GM19351 (cell line): ENCODE measurements at regions not wholly inside any gene's neighbourhood (a gene's known extent, or its start where the extent isn't known, plus 50 kb on each side); places are given as distances from the start of the nearest gene placed in this dataset.
"Not testable (repeated sequence)": the region's sequence is repeated elsewhere in the genome, so short reads cannot be mapped to it uniquely, and the experiment has no call there.

ENCODE experiments used
- ATAC-seq: cut with Tn5 transposase; IDR thresholded peaks from one replicate; pipeline ENCODE4 v1.9.1; 2021; ENCODE audit warnings: mild to moderate bottlenecking, moderate library complexity; ENCODE audit not compliant: unreplicated experiment

DNA sequence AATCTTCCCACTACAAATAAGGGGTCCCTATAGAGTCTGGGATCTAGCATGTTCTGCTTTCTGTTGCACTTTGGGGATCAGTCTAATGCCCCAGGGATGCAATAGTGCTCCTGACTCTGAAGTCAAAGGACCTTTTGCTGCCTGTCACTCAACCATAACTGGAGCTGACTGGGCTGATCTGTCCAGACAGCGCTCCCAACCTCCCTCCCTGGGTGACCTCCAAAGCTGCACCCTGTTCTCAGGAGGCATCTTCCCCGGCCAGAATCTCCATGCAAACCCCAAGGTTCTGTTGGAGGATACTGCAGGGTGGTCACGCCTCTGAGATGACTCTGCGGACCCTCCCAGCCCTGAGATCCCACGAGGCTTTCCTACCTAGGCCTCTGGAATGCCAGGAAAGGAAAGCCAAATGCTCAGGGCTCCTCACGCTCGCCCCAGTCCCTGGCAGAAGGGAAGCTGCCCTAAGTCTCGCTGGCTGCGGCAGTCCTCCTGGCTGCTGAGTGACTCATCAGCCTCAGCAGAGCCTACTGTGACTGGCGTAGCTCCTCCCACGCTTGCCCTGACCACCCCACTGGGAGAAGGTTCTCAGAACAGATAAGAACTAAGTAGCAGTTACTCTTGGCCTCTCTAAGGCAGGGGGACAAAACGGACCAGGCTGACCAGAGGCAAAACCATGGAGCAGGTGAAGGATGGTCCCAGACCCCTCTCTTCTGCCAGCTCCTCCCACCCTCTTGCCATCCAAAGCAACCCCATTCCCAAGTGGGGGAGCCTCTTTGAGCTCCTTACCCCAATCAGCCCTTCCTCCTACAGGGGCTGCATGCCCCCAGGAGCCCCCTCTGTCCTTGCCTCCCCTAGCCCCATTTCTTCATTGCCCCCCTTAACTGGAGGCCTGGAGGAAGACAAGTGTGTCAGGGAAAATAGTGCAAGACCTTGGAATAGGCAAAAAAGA is 124.1 kb upstream of the TNRC6C start:
- no peak for ATAC-seq

DNA sequence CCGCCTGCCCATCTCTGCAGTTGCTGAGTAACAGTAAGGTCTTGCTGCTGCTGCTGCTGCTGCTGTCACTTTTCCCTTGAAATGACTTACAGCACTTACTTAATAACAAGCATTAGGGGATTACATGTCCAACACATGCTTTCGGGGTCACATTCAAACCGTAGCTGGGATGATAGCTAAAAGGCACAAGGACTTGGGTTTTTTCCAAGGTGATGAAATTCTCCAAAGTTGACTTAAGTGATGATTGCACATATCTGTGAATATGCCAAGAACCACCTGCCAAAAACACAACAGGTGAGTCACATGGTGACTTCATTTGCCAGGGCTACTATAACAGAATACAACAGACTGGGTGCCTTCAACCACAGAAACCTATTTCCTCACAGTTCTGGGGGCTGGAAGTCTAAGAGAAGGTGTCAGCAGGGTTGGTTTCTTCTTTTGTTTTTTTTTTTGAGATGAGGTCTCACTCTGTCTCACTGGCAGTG is 121.9 kb upstream of the TNRC6C start:
- no peak for ATAC-seq

DNA sequence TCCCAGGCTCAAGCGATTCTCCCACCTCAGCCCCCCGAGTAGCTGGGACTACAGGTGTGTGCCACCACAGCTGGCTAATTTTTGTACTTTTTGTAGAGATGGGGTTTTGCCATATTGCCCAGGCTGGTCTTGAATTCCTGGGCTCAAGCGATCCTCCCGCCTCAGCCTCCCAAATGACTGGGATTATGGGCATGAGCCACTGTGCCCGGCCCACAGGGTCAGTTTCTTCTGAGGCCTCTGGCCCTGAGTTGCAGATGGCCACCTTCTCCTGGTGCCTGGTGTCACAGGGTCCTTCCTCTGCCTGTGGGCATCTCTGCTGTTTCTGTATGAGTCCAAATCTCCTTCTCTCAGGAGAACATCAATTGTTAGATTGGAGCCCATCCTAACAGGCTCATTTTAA is 121.4 kb upstream of the TNRC6C start:
- not testable (repeated sequence) for ATAC-seq

DNA sequence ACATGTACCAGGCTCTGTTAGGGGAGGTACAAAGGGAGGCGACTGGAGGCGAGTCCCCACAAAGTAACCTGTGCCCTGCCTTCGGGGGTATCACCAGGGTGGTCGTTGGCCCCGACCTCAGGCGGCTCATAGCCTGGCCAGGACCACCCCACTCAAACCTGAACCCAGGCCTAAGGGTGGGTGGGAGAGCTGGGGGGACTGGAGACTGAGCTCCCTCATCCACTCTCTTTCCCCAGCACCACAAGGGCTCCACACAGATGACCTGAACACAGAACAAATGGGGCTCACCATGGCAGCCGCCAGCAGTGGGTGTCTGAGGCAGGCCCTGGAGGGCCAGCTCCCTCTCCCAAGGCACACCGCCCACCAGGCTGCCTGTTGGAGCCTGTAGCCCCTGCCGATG is 120.6 kb upstream of the TNRC6C start:
- ATAC-seq = no peak

DNA sequence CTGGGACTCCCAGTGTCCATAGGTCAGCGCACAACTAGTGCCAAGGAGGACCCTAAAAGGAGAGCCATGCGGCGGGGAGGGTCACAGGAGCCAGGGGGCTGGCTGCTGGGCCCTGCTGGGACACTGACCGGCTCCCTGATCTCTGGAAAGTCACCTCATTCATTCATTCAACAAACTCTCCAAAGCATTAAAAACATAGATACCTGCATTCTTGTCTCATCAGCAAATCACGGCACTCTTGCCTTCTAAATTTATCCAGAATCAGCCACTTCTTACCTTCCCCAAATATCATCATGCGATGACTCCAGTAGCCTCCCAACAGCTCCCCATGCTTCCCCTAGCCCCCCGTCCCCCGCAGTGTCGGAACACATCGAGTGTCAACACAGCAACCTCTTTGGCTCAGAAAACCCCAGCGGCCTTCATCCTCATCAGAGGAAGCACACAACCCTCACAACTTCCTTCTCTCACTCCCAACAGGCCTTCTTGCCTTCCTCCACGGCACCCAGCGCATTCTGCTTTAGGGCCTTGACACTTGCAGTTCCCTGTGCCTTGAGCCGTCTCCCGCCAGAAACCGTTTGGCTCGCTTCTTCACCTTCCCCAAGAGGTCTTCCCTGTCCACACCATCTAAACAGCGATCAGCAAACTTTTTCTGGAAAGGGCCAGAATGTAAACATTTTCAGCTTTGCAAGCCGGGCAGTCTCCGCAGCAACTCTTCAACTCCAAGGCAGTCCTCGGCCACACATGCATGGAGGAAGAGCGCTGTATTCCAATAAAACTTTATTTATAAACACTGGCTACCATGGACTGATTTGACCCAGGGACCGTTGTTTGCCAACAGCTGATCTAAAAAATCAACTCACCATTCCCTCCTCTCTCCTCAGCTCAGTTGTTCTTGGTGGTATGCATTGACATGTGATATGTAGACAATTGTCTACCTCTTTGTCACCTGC is 119.5 kb upstream of the TNRC6C start:
- ATAC-seq = no peak

DNA sequence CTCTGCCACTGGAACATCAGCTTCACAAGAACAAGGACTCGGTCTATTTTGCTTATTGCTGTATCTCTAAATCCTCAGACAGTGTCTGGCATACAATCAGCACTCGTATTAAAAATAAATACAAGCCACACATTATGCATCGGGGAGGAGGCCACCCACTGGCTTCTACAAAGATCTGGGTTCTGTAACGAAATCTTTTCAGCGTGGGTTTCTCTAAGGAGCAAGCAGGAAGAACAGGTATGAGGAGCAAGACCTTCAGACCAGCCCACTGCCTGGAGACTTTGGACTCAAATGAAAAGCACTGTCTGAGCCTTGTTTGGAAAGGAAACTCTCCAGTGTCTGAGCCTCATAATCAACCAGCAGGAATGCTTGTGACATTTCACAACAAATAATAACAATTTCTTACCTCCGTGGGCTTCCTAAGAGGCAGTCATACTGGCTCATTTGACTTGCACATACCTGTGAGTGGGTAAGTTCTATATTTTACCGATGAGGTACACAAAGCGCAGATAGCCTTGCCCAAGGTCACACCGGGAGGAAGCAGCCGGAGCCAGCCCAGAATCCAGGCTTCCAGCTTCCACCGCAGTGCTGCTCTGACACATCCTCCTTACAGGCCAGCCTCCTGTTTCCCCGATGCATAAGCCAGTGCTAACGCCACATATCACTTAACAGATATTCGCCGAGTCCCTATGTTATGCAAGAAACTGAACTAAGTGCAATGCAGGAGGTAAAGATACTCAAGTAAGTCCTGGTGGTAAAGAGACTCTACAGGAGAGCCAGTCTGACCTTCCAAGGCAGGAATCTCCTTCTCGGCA is 118.6 kb upstream of the TNRC6C start:
- no peak for ATAC-seq

DNA sequence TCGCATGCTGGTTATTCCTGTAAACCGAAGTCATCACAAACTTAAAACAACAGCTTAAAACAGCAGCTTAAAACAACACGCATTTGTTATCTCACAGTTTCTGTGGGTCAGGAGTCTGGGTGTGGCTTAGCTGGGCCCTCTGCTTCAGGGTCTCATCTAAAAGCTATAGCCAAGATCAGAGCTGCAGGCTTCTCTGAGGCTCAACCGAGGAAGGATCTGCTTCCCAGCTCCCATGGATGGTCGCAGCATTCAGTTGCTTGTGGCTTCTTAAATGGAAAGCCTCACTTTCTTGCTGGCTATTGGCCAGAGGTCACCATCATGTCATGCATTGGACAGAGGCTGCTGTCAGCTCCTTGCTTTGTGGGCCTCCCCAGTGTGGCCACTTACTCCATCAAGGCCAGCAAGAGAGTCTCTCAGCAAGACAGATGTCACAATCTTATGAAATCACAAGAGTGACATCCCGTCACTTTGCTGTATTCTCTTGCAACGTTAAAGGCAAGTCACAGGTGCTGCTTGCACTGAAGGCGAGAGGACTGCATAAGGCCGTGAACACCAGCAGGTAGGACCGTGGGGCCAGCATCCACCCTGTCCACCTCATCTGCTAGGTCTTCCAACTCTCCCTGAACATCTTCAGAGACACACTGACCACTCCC is 117.9 kb upstream of the TNRC6C start:
- no peak for ATAC-seq

DNA sequence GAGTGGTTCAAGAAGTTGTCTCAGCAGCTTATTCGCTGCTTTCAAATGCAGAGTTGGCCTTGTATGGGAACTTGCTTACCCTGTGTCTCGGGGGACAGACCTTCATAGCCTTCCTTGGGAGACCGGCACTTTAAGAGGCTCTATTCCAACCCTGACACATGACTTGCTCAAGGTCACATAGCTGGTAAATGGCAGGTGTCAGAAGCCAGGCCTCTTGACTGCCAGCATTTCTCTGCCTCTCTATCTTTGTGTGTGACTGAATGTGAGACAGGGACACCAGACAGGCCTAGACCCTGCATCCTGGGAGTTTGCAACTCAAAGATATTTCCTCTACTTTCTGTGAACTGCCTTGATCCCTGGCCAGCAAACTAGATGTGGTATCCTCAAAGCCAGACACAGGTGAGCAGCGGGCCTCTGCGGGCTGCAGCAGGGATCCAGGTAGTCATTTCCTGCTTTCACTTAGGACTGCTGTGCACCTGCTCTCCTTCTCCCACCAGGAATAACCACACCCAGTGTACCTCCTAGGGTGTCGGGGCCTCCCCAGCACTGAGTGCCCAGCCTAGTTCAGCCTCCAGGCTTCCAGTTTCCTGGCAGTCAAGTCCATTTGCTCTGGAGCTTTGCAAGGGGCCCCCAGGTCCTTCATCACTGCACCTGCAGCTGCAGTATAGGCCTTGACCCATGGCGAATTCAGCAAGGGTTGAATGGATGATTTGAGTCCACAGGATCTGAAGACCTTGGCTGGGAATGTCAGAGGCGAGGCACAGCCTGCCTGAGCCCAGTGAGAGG is 116.6 kb upstream of the TNRC6C start:
- ATAC-seq = no peak

DNA sequence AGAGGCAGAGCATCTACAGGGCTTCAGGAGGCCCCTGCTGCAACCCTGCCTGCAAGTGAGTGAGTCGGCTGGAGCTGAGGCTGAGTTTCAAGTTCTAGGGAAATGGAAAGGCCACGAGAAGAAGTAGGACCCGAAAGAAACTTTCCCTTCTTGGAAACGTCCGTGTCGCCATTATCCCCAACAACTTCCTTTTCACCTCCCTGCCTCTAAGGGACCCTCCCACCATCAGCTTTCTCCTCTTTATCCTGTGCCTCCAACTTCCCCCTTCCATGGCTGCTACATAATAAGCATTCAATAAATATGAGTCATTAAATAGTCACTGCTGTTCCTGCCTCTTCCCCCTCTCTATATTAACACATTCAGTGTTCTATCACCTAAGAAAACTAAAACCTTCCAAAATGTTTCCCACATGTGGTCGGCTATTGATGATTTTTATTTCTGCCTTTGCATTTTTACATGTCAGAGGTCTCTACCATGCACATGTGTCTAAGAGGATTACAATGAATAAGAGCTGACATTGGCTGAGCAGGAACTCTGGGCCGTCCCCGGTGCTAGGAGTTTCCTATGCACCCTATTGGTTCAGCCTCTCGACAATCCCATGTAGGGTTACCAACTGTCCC is 115.9 kb upstream of the TNRC6C start:
- ATAC-seq = no peak

DNA sequence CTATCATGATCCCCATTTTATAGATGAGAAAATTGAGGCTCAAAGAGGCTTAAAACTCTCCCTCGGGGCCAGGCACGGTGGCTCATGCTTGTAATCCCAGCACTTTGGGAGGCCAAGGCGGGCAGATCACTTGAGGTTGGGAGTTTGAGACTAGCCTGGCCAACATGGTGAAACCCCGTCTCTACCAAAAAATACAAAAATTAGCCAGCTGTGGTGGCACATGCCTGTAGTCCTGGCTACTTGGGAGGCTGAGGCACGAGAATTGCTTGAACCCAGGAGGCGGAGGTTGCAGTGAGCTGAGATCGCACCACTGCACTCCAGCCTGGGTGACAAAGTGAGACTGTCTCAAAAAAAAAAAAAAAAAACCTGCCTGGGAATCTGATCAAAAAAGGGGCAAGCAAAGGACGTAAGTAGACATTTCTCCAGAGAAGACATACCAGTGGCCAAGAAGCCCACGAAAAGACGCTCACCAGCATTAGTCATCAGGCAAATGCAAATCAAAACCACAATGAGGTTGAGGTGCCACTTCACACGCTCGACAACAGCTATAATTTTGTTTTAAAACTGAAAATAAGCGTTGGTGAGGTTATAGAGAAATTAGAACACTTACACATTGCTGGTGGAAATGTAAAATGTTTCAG is 115.1 kb upstream of the TNRC6C start:
- ATAC-seq = not testable (repeated sequence)

DNA sequence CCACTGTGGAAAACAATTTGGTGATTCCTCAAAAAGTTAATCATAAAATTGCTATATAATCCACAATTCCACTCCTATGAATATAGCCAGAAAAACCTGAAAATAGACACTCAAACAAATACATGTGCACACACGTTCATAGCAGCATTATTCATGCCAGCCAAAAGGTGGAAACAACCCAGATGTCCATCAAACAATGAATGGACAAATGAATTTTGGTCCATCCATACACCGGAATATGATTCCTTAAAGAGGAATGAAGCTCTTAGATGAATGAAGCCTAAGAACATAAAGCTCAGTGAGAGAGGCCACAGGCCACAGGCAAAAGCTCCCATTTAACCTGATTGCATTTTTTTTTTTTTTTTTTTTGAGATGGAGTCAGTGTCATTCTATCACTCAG is 114.6 kb upstream of the TNRC6C start:
- ATAC-seq = no peak

DNA sequence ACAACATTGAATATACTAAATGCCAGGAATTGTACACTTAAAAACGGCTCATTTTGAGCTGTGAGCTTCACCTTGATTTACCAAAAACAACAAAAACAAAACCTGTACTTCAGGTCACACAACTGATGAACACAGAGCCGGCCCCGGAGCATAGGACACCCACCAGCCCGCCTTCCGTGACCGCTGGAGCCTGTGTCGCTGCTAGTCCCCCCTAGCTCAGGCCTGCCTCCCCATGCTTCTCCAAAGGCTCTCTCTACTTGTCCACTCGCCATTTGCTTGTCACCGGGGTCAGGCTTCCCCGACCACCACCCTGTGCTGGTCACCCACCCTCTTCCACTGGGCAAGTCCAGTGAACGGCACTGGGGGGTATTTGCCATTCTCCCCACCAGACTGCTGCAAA is 113.8 kb upstream of the TNRC6C start:
- ATAC-seq = no peak

DNA sequence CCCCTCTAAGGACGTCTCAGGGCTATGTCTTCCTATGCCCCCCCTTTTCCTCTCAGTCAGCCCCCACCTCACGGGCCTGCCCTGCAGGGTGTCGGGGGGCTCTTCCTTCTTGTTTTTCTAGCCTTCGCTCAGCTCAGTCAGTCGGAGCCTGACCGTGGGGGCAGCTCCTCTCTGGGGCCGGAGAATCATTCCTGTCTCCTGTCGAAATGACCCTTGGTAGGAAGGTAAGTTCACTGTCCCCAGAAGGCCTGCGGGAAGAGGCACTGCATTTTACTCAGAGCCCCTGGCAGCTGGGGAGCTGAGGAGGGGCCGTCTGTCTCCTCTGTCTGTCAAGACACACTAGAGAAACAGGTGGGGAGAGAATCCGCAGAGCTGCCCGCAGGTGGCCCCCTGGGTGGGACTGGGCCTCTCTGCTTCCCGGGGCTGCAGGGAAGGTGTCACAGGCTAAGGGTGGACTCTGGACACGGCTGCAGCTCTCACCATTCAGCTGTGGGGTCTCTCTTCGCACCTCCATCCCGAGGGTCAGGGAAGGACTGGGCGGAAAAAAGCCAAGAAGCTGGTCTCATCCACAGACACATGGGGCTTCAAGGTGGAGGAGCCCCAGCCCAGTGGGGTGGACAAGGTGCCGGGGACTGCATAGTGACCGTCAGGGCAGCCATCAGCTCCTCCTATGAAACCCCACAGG is 112.8 kb upstream of the TNRC6C start:
- ATAC-seq = no peak

DNA sequence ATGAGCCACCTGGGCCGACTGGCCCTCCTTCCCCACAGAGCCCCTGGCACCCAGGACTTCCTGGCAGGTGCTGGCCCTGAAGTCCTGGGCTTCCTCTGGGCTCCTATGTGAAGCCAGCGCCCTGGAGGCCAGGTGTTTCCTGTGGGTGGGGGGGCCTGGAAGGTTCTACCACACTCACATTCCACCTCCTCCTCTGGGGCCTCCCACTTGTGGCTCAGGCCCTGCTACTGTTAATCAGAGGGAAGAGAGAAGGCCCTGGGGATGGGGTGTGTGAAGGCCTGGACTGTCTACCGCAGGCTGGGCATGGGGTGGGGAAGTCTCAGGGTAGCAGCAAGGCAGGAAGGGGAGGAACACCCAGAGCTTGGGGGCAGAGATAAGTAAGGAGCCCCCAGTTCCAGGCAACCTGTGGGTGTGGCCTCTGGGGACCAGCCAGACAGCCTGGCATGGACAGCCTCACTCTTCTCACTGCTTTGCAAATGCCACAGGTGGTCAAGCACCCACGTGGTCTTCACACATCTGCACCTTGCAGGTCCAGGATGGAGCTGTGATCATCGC is 111.9 kb upstream of the TNRC6C start:
- ATAC-seq = no peak

DNA sequence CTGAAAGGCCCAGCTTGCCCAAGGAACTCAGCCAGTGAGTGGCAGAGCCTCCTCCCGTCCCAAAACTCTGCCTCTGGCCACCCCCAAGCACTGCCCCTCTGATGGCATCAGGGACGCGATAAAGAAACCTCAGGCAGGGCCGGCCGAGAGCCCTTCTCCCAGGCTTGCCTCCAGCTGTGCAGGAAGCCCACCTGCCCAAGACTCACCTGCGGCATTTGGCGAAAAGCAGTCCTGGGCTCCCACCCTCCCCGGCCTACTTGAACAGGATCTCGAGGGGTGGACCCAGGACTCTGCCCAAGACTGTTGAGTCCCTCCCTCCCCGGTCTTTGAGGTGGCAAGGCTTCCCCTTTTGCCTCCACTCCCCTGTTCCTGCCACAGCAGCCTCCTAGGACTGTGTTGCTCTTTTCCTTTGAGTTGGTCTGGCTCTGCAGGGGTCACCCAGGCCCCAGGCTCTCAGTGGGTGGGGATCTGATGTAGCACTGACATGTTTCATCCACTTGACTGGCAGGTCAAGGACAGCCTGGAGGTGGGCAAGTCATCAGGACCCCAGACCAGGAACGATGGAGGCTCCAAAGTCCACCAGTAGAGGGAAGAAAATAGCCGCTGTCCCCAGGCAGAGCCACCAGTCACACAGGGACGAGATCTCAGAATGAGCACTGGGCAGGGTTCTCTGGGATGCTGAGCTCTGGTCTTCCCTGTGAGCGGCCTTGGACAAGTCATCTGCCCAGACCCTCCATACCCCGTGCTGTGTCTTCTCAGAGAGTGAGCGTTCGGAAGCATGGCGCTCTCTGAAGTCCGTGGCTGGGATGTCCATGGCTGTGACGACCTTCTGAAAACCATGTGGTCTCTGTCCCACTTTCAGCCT is 111.0 kb upstream of the TNRC6C start:
- no peak for ATAC-seq

DNA sequence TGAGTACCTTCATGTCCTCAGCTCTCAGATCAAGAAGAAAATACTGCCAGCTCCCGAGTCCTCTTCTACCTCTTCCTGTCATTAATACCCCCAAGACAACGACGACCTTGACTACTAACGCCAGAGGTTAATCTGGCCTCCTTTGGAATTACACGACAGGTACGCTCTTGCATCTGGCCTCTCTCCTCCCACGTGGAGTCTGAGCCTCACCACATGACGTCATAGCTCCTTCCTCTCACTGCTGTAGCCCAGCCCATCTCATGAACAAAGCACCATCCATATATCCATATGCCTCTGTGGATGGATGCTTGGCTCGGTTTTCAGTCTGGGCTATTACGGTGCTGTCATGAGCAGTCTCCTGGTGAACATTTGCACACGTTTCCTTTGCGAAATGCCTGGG is 110.2 kb upstream of the TNRC6C start:
- no peak for ATAC-seq

DNA sequence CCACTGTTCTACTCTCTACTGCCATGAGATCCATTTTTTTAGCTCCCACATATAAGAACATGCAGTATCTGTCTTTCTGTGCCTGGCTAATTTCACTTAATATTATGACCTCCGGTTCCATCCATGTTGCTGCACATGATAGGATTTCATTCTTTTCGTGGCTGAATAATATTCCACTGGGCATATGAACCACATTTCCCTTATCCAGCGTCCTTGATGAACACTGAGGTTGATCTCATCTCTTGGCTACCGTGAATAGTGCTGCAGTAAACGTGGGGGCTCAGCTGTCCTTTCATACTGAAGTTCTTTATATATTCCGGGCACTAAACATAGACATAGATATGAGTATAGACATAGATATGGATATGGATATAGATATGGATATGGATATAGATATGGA is 109.3 kb upstream of the TNRC6C start:
- ATAC-seq = no peak
